ENCODE measurements at regions not wholly inside any gene's neighbourhood (a gene's known extent, or its start where the extent isn't known, plus 50 kb on each side); places are given as distances from the start of the nearest gene placed in this dataset.
"Not testable (repeated sequence)": the region's sequence is repeated elsewhere in the genome, so short reads cannot be mapped to it uniquely, and the experiment has no call there.

DNA sequence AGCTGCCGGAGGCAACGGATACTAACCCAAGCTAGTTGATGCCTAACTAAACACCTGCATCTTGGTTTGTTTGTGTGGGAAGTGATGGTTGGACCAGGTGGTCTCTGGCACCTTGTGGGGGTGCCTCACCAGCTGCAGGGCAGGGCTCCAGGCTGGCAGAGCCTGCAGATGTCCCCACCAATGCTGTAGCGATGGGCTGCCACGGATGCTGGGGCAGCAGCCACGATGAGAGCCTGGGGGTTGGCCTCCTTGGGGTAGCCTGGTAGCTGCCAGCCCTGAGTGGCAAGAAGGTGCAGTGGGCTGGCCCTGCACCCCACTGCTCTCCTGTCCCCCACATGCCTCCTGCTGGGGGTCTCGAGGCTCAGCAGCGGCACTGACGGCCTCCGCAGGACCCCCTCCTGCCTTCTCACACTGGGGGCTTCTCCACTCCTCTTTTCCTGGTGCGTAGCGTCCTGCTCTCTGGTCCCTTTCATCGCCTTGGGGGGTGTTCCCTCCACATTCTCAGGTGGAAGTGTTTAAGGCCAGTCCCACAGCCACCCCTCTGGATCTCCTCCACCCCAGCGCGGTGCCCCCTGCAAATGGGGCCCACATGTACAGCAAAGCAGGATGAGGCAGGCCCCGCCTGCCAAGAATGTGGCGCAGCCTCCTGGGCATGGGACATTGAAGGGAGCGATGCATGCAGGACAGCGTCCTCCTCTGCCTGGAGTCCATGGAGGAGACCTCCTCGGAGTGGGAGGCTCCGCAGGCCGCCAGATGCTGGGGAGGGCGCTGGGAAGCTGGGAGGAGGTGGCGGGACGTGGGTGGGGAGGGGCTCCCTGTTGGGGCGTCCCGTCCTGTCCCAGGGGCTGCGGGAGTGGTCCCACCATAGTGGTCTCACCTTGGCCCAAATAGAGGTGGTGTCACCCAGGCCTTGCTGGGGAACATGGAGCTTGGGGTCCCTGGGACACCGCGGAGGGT, 173.1 kb downstream of the ASB1 start:
- no peak for DNase-seq (ENCODE audit: low spot score)

DNA sequence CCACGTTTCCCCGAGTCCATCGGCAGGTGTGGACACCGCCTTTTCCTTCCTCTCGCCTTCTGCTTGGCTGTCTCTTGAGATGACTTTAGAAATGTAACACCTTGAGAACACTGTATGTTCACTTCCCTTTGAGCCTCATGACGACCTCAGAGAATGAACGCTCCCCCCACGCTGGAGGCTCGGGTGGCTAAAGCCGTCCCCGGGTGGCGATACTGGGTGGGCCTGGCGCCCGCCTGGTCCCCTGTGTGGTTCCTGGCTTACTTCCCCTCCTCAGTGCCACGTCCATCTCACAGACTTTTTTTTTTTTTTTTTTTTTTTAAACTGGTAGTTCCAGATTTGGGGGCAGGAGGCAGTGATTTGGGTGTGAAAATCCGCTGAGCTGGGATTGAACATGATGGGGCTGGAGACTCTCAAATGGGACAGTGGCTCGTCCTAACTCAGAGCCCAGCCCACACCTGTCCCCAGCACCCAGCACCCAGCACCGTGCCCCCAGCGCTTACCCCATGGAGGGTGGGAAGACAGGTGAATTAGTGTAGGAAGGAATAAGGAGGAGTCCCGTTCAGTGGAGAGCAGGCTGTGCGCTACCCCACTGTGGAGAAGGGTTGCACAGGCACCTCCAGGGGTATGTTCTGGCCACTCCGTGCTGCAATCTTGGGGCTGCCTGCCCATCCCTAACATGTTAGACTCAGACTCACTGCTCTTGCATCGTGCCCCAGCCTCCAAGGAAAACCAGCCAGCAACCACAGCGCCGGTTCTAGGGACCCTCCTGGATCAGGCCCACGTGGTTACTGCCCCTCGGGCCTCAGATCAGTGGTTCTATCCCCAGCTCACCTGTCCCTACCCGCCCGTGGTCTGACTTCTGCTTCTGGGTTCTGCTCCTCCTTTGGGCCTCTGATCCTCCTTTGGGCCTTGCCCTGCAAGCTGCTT, 174.0 kb downstream of the ASB1 start:
- no peak for DNase-seq (ENCODE audit: low spot score)

DNA sequence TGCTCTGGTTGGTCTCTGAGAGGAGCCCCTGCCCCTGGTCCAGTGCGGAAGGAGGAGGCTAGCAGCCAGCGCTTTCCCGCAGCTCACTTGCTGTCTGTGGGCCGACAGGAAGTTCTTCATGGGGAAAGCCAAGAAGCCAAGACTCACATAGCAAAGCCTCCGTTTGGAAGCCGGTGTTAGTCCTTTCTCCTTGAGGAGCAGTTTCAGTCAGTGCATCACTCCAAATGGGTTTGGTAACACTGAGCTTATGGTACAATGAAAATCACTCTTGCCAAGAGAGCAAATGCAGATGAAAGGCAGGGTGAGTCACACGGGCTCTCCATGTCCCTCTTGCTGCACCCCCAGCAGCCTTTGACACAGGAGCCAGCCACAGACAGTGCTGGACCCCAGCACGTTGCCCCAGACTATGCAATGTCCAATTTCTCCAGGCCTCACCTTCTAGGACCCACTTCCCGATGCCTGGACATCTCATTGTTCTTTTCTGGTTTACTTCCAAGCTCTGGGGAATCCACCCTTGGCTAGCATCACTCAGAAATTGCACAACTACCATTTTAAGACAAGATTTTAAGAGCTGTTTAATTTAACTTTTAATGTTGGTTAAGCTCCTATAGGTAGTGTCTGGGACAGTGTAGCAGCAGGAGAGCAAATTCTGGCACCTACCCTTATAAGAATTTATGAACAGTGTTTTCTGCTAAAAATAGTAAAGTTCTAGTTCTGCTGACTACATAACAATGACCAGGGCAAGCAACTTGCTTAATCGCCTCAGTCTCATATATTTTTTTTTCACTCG, 174.9 kb downstream of the ASB1 start:
- DNase-seq (ENCODE audit: low spot score) = no peak

DNA sequence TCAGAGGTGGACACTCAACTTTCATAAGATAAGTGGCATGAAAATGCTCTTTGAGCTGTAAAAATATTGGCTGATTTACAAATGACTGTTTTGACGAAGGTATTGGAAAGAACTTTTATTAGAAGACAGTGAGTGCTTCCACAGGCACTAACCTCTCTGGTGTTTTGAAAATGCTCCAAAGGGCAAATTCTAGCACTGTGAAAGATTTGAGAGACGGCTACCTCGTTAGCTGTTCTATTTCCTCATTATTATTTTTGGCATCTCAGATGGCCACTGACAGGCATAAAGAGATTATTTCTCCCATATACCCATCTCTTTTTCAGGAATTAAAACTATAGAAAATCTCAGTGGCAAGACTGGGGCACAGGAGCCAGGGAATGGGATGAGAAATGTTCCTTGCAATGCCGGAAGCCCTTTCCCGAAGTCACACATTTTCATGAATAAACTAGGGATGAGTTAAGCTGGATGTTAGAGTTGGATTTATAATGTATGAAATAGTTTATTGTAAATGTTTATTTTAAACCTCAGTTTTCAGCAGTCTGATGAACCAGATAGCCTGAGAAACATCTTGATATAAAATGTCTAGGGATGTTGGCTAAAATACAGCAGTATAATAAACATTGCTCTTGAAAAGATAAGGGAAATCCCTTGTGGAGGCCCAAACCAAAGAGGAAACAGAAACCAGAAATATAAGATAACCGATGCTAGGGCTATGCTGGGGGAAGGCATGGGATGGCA, 175.7 kb downstream of the ASB1 start:
- no peak for DNase-seq (ENCODE audit: low spot score)

DNA sequence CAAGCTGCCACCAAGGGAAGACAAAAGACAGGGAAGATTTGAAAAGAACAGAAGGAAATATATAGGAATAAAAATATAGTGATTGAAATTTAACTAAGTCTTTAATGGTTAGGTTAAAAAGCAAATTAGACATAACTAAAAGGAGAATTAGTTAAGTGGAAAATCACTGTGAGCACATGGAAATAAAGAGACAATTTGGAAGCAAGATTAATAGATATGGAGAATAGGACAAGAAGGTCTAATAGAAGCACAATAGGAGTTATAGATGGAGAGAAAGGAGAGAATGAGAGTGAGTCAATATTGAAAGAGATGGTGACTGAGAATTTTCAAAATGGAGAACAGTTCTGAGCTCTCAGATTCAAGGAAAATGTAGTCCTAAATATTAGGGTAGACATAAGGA, 176.9 kb downstream of the ASB1 start:
- DNase-seq (ENCODE audit: low spot score) = no peak

DNA sequence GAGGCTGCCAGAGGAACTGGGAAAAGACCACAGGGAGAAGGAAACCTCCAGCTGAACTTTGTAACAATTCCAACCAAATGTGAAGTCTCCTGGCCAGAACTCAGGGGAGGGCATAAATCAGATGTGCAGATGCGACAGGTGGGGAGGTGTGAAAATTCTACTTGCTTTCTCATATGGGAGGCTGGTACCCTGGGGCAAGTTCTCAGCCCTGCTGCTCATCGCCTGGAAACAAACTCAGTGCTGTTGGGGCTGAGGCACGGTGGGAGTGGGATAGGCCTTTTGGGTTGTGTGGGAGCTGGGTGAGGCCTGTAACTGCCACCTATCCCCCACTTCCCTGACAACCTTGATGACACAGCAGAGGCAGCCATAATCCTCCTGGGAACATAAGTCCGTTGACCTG, 179.6 kb downstream of the ASB1 start:
- no peak for DNase-seq (ENCODE audit: low spot score)

DNA sequence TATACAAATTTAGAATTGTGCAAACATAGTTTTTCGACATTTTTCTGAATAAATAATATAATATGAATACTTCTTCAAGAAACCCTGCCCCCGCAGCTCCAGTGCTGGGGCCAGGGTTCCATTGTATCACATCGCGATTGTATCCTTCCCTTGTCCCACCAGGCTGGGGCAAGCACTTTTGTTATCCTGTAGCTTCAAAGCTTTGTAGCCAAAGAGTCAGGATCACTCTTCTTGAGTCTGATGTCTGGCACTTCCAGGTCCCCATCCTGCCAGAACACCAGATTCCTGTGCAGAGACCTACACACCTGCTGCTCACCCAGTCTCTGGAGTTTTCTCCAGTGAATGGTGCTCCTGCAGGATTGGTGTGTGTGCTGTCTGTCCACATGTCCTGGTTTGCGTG, 186.9 kb downstream of the ASB1 start:
- DNase-seq (ENCODE audit: low spot score) = no peak

DNA sequence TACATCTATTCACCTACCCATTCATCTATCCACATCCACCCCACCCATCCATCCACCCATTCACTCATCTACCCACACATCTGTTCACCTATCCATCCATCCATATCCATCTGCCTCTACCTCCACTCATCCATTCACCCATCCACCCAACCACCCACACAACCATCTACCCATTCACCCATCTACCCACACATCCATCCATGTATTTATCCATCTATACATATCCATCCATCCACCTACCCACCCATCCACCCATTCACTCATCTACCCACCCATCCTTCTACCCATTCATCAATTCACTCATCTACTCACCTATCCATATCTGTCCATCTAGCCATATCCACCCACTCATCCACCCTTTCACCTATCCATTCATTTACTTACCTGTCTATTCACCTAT, 187.6 kb downstream of the ASB1 start:
- DNase-seq (ENCODE audit: low spot score) = no peak

DNA sequence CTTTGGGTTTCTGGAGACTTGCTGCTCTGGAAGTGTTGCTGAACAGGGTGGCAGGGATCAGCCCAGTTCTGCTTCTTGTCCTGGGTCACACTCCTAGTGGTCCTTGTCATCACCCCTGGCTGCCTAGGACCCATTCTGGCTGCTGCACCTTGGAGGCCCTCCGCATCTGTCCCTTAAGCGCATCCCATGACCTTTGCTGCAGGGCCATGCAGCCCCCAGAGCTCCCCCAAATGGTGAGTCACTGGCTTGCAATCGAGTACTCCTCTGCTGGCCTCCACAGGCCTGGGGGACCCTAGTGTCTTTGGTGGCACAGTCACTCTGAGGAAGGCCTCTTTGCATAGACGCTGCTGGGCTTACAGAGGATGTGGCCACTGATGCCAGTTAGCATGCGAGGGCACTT, 188.5 kb downstream of the ASB1 start:
- DNase-seq (ENCODE audit: low spot score) = no peak

DNA sequence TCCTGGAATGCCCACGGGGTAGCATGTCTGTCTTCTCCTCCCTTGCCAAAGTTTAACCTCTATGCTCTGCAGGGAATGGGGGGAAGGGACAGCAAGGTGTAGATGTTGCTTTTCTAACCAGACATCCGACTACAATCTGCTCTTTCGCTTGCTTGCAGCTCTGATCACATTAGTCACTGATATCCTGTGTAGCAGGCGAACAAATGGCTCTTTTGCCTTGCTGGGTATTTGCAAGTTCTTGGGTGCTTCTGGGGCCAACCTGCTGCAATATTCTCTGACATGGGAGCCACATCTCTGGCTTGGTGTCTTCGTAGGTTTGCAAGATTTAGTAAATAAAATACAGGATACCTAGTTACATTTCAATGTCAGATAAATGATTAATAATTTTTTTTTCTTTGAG, 190.0 kb downstream of the ASB1 start:
- no peak for DNase-seq (ENCODE audit: low spot score)

DNA sequence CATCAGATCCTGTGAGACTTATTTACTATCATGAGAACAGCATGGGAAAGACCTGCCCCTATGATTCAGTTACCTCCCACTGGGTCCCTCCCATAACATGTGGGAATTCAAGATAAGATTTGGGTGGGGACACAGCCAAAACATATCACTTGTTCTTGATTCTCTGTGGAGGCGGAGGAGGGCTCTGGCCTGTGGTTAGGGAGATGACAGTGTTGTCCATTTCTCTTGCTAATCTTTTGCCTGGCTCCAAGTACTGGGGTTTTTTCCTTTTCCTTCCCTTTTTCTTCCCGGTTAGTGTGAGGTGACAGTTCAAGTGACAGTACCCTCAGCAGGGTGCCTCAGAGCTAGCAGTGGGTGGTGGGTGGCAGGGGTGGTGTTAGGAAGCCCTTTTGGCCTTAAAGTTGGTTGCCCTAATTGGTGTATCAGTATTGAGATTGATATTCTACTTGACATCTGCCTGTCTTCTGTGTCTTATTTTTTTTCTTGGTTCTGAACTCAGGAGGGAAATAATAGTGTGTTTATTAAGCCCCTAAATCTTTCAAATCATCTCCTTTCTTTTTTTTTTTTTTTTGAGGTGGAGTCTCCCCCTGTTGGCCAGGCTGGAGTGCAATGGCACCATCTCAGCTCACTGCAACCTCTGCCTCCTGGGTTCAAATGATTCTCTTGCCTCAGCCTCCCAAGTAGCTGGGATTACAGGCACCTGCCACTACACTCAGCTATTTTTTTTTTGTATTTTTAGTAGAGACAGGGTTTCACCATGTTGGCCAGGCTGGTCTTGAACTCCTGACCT, 192.0 kb downstream of the ASB1 start:
- DNase-seq (ENCODE audit: low spot score) = not testable (repeated sequence)

DNA sequence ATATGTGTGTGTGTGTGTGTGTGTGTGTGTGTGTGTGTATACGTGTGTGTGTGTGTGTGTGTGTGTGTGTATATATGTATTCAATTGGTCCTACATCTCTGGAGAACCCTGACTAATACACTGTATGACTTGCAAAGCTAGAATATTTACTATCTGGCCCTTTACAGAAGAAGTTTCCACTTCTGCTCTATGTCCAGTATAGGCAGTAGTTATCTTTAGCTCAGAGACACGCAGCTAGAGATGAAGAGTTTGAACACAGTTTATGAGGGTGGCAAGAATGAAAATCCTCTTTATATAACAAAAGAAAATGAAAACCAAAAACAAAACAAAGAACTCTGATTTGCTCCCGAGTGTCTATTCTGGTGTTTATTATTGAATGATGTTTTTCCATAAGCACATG, 201.2 kb downstream of the ASB1 start:
- DNase-seq (ENCODE audit: low spot score) = no peak

DNA sequence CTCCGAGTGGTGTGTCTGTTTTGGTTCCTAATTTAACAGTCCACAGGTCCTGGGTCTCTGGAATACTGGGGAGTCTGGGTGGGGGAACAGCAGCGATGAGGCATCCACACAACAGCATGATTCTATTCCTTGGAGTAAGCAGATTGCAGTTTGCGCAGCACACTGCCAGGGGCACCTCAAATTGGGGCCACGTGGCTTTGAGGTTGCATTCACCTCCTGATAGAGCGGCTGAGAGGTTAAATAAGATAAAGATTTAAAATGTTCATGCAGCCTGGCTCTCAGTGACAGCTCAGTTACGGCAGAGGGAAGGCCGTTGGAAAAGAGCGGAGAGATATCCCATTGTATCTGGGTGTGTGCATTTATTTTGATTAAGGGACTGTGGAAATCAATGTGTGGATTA, 202.3 kb downstream of the ASB1 start:
- DNase-seq (ENCODE audit: low spot score) = no peak

DNA sequence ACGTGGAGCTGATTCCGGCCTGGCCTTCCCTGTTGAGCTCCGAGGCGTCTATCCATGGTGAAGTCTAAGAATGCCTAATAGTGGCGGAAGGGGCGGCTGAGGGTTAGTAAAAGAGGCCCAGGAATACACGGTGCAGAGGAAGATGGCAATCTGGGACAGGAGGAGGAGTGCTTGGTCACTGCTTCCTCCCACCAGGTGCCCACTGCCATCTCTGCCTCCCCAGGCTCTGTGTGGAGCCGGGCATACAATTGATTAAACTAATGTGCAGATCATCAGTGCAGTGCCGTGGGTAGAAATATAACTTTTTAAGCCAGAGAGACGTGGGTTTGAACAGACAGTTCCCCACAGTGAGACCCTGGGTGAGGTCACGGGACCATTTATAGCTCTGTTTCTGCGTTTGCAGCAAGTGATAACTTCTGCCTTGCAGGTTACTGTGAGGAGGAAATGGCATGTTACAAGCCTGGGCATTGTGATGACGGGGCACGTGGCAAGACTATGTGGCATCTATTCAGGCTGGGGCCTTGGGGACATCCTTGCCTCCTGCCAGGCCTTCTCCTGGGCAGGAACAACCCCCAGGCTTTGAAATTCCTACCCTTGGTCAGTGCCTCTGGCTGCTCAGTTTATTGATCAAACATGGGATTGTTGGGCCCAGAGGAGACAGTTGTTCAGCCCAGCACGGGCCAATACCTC, 204.9 kb downstream of the ASB1 start:
- no peak for DNase-seq (ENCODE audit: low spot score)

DNA sequence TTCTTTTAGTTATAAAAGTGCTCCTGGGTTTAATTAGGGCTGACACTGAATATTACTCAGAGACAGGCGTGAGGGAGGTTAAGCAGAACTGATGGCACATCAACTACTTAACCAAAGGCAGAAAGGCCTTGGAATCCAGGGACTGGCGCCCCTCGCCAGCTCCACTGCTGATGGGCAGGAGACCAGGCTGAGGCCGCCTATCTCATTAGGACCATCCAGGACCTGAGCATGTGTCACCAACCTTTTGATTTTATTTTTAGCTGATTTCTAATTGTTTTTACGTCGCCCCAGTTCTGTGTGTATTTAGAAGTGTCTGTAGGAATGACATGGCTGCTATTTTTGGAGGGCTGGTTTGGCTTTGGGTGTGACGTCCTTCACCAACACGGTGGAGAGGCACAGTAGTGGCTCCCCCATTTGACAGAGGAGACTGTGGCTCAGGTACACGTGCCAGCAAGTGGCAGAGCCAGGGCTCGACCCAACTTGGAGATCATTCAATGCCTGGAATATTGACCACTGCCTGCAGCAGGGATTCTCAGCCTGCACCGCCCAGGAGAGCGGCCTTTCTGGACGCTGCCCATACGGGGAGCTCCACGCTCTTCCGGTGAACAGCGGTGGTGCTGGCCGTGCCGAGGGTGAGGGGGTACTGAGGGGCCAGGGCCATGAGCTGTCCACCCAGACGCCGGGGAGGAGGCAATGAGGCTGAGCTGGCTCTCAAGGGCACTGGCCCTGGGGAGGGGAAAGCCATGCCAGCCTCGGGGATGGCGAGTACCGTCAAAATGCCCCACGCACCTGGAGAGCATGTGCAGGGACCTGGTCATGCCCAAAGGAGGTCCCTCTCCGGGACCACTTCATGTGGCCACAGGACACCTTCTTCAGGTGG, 205.7 kb downstream of the ASB1 start:
- DNase-seq (ENCODE audit: low spot score) = no peak

DNA sequence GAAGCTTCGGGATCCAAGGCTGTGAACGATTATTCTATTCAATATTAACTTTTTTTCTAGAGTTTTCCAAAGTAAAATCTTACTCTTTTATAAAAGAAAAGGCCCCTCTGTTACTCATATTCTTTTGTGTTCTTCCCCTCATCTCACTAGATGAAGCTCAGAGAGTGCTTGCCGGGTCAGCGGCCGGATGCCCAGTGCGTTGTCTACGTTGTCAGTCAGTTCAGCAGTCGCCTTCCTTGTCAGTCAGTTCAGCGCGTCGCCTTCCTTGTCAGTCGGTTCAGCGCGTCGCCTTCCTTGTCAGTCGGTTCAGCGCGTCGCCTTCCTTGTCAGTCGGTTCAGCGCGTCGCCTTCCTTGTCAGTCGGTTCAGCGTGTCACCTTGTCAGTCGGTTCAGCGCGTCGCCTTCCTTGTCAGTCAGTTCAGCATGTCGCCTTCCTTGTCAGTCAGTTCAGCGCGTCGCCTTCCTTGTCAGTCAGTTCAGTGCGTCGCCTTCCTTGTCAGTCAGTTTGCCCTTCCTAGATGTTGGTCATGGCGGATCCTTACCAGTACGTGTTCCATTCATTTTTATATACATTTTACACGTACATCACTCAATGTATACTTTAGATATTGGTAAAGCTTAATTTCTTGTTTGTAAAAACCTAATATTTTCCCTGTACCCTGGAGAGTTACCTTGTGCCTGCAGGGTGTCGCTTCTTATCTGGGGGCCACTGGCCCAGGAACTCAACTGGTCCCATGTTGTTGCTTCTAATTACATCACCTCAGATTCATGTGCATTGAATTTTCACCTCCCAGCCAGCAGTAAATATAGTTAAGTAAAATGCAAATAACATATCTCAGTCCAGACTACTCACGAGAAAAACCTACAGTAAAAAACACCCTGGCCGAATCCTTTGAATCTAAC, 206.9 kb downstream of the ASB1 start:
- DNase-seq (ENCODE audit: low spot score) = no peak

DNA sequence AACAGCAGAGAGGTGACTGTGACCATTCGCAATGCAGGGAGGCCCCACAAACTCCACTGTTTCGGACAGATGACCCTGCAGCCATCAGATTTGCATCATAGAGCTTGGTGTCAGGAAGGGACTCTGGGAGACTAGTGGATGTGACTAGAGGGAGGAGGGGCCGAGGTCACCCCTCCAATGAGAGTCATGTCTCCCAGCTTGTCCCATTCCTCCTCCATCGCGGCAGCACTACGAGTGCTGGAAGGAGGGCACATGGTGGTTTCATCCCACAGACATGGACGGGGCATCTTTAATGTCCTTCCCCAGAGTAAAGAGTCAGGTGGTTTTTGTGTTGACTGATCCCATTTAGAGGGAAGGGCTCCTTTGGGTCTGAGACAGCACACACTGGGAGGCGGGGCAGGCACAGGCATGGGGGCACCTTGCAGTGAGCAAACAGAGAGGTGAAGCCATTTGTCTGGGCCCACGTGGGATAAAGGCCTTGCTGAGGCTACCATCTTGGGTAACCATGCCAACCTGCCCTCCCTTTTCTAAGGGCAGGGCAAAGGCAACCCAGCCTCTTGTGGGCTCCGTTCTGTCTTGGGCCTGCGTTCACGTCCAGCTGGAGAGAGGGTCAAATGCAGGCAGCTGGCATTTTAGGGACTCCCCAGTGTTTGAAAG, 208.1 kb downstream of the ASB1 start:
- no peak for DNase-seq (ENCODE audit: low spot score)
